ENCODE measurements at regions not wholly inside any gene's neighbourhood (a gene's known extent, or its start where the extent isn't known, plus 50 kb on each side); places are given as distances from the start of the nearest gene placed in this dataset.

DNA sequence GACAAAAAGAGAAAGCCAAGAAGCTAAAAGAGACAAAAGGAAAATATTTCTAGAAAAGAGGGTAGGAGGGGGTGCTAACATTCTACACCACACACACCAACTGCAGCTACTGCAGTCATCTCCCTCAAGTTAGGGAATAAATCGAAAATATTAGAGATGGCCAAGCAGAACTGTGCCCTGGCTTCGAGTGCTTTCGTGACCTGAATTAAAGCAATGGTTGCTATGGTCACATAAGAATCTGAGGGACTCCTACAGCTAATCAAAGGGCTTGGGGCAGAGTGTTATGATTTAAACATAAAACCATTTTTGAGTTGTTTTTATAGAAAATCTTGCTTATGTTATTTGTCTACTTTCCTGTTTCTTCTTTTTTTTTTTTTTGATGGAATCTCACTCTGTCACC lies 159.6 kb upstream of the HNRNPA3 start:
- no peak for TF ChIP-seq ZC3H13 (CRISPR knock-in tag; IDR thresholded peaks at IDR 0.05)
- TF ChIP-seq, protein P1, sequence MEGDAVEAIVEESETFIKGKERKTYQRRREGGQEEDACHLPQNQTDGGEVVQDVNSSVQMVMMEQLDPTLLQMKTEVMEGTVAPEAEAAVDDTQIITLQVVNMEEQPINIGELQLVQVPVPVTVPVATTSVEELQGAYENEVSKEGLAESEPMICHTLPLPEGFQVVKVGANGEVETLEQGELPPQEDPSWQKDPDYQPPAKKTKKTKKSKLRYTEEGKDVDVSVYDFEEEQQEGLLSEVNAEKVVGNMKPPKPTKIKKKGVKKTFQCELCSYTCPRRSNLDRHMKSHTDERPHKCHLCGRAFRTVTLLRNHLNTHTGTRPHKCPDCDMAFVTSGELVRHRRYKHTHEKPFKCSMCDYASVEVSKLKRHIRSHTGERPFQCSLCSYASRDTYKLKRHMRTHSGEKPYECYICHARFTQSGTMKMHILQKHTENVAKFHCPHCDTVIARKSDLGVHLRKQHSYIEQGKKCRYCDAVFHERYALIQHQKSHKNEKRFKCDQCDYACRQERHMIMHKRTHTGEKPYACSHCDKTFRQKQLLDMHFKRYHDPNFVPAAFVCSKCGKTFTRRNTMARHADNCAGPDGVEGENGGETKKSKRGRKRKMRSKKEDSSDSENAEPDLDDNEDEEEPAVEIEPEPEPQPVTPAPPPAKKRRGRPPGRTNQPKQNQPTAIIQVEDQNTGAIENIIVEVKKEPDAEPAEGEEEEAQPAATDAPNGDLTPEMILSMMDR (CRISPR knock-in tag; IDR thresholded peaks at IDR 0.05) = no peak
- TF ChIP-seq ZBTB8A (CRISPR knock-in tag; IDR thresholded peaks at IDR 0.05; ENCODE audit: borderline replicate concordance, low read depth) = no peak
- TF ChIP-seq RBAK (CRISPR knock-in tag; IDR thresholded peaks at IDR 0.05) = no peak
- no peak for TF ChIP-seq HOXD1 (CRISPR knock-in tag; IDR thresholded peaks at IDR 0.05)
- TF ChIP-seq, protein P2, sequence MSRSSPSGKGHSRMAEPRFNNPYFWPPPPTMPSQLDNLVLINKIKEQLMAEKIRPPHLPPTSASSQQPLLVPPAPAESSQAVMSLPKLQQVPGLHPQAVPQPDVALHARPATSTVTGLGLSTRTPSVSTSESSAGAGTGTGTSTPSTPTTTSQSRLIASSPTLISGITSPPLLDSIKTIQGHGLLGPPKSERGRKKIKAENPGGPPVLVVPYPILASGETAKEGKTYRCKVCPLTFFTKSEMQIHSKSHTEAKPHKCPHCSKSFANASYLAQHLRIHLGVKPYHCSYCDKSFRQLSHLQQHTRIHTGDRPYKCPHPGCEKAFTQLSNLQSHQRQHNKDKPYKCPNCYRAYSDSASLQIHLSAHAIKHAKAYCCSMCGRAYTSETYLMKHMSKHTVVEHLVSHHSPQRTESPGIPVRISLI (CRISPR knock-in tag; IDR thresholded peaks at IDR 0.05; ENCODE audit: borderline replicate concordance) = no peak
- no peak for TF ChIP-seq ZSCAN22 (CRISPR knock-in tag; IDR thresholded peaks at IDR 0.05)
- TF ChIP-seq ARHGAP35 (CRISPR knock-in tag; IDR thresholded peaks at IDR 0.05; ENCODE audit: borderline replicate concordance) = no peak
- TF ChIP-seq ZNF281 (CRISPR knock-in tag; IDR thresholded peaks at IDR 0.05; ENCODE audit: borderline replicate concordance) = no peak
- no peak for TF ChIP-seq NR2F2 (IDR thresholded peaks at IDR 0.05; ENCODE audit: borderline replicate concordance, low read depth)
- TF ChIP-seq ZNF746 (CRISPR knock-in tag; IDR thresholded peaks at IDR 0.05) = no peak
- TF ChIP-seq POLR2A (IDR thresholded peaks at IDR 0.05; ENCODE audit: insufficient read depth in 1 of 2, low read depth in 2 of 2, low read length in 2 of 2) = no peak
- TF ChIP-seq, protein P3, sequence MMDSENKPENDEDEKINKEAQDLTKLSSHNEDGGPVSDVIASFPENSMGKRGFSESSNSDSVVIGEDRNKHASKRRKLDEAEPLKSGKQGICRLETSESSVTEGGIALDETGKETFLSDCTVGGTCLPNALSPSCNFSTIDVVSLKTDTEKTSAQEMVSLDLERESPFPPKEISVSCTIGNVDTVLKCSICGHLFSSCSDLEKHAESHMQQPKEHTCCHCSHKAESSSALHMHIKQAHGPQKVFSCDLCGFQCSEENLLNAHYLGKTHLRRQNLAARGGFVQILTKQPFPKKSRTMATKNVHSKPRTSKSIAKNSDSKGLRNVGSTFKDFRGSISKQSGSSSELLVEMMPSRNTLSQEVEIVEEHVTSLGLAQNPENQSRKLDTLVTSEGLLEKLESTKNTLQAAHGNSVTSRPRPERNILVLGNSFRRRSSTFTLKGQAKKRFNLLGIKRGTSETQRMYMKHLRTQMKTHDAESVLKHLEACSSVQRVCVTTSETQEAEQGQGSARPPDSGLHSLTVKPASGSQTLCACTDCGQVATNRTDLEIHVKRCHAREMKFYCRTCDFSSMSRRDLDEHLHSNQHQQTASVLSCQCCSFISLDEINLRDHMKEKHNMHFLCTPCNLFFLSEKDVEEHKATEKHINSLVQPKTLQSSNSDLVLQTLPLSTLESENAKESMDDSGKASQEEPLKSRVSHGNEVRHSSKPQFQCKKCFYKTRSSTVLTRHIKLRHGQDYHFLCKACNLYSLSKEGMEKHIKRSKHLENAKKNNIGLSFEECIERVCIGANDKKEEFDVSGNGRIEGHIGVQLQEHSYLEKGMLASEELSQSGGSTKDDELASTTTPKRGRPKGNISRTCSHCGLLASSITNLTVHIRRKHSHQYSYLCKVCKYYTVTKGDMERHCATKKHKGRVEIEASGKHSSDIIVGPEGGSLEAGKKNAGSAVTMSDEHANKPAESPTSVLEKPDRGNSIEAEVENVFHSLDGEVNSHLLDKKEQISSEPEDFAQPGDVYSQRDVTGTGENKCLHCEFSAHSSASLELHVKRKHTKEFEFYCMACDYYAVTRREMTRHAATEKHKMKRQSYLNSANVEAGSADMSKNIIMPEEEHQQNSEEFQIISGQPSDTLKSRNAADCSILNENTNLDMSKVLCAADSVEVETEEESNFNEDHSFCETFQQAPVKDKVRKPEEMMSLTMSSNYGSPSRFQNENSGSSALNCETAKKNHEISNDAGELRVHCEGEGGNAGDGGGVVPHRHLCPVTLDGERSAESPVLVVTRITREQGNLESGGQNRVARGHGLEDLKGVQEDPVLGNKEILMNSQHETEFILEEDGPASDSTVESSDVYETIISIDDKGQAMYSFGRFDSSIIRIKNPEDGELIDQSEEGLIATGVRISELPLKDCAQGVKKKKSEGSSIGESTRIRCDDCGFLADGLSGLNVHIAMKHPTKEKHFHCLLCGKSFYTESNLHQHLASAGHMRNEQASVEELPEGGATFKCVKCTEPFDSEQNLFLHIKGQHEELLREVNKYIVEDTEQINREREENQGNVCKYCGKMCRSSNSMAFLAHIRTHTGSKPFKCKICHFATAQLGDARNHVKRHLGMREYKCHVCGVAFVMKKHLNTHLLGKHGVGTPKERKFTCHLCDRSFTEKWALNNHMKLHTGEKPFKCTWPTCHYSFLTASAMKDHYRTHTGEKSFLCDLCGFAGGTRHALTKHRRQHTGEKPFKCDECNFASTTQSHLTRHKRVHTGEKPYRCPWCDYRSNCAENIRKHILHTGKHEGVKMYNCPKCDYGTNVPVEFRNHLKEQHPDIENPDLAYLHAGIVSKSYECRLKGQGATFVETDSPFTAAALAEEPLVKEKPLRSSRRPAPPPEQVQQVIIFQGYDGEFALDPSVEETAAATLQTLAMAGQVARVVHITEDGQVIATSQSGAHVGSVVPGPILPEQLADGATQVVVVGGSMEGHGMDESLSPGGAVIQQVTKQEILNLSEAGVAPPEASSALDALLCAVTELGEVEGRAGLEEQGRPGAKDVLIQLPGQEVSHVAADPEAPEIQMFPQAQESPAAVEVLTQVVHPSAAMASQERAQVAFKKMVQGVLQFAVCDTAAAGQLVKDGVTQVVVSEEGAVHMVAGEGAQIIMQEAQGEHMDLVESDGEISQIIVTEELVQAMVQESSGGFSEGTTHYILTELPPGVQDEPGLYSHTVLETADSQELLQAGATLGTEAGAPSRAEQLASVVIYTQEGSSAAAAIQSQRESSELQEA (CRISPR knock-in tag; IDR thresholded peaks at IDR 0.05; ENCODE audit: not compliant biosample characterization) = no peak
- TF ChIP-seq POLR2AphosphoS5 (IDR thresholded peaks at IDR 0.05; ENCODE audit: low read depth, low read length) = no peak

Data from HepG2 (cell line).